Neural progenitor cell (in vitro differentiated cells): ENCODE measurements at regions not wholly inside any gene's neighbourhood (a gene's known extent, or its start where the extent isn't known, plus 50 kb on each side); places are given as distances from the start of the nearest gene placed in this dataset.
A peak's percentile ranks its signal among the peaks of the same experiment; 100 is the strongest.

Experiments
- DNase-seq: peaks from one replicate; pipeline ENCODE4 v3.0.0-alpha.2; 2016; ENCODE audit warnings: low spot score
- H2AFZ ChIP-seq: fragments of 200-600 bp; sonication (generic); replicated peaks from 2 replicates; pipeline ENCODE4 v1.6.1; 2016; ENCODE audit warnings: antibody characterized with exemption
- H3F3A ChIP-seq: fragments of 200-600 bp; sonication (generic); 2 replicates; pipeline ENCODE4 v1.6.1; 2016; ENCODE audit warnings: antibody characterized with exemption, low read depth
- H3K27ac ChIP-seq: fragments of 200-600 bp; sonication (generic); 2 replicates; pipeline ENCODE4 v1.5.1; 2016; ENCODE audit warnings: mild to moderate bottlenecking
- H3K27me3 ChIP-seq: fragments of 200-600 bp; sonication (generic); 2 replicates; pipeline ENCODE4 v1.6.1; 2016; ENCODE audit warnings: mild to moderate bottlenecking, moderate library complexity
- H3K36me3 ChIP-seq: fragments of 200-600 bp; sonication (generic); 2 replicates; pipeline ENCODE4 v1.5.1; 2016
- H3K4me1 ChIP-seq: fragments of 200-600 bp; sonication (generic); 2 replicates; pipeline ENCODE4 v1.6.1; 2016; ENCODE audit warnings: mixed run types
- H3K4me2 ChIP-seq: fragments of 200-600 bp; sonication (generic); 2 replicates; pipeline ENCODE4 v1.6.1; 2016
- H3K4me3 ChIP-seq: fragments of 200-600 bp; sonication (generic); 2 replicates; pipeline ENCODE4 v1.5.1; 2016
- H3K79me2 ChIP-seq: fragments of 200-600 bp; sonication (generic); 2 replicates; pipeline ENCODE4 v1.6.1; 2016; ENCODE audit warnings: low read depth
- H3K9ac ChIP-seq: fragments of 200-600 bp; sonication (generic); 2 replicates; pipeline ENCODE4 v1.6.1; 2016
- H3K9me3 ChIP-seq: fragments of 200-600 bp; sonication (generic); 2 replicates; pipeline ENCODE4 v1.5.1; 2016; ENCODE audit warnings: low read depth
- H4K20me1 ChIP-seq: fragments of 200-600 bp; sonication (generic); 2 replicates; pipeline ENCODE4 v1.6.1; 2016; ENCODE audit warnings: low read depth
- H3K27ac Mint-ChIP-seq: 3 replicates; pipeline ENCODE4 v1.8.0; 2021; ENCODE audit warnings: mixed read lengths
- H3K27me3 Mint-ChIP-seq: 2 replicates; pipeline ENCODE4 v1.8.0; 2022; ENCODE audit warnings: low read depth, mild to moderate bottlenecking, inconsistent platforms, moderate library complexity, mixed read lengths; ENCODE audit not compliant: insufficient read depth
- H3K36me3 Mint-ChIP-seq: 3 replicates; pipeline ENCODE4 v1.8.0; 2021; ENCODE audit warnings: mixed read lengths
- H3K4me1 Mint-ChIP-seq: 3 replicates; pipeline ENCODE4 v1.8.0; 2021; ENCODE audit warnings: mixed read lengths
- H3K4me3 Mint-ChIP-seq: 3 replicates; pipeline ENCODE4 v1.8.0; 2021; ENCODE audit warnings: mild to moderate bottlenecking, moderate library complexity, mixed read lengths
- H3K9me3 Mint-ChIP-seq: 3 replicates; pipeline ENCODE4 v1.8.0; 2020; ENCODE audit warnings: mixed read lengths
- CTCF ChIP-seq: fragments of 200-600 bp; sonication (generic); IDR thresholded peaks from 2 replicates; pipeline ENCODE4 v1.5.1; 2017; ENCODE audit warnings: antibody characterized with exemption, mild to moderate bottlenecking
- EZH2 ChIP-seq: fragments of 200-600 bp; sonication (generic); IDR thresholded peaks from 2 replicates; pipeline ENCODE4 v1.6.1; 2017; ENCODE audit warnings: antibody characterized with exemption, mild to moderate bottlenecking, moderate library complexity
- EZH2phosphoT487 ChIP-seq: fragments of 200-600 bp; sonication (generic); IDR thresholded peaks from 2 replicates; pipeline ENCODE4 v1.6.1; 2017; ENCODE audit warnings: antibody characterized with exemption

GRCh38 chr22:27111796-27112672 lies 454.6 kb downstream of the MIAT start:
- no peak overlapping the region for H3K4me2 ChIP-seq
- no peak for DNase-seq
- H3K9me3 Mint-ChIP-seq = no peaks in the 10 kb centered on the region
- no peaks in the 10 kb centered on the region for H3K36me3 Mint-ChIP-seq
- H3K4me3 Mint-ChIP-seq = no peak overlapping the region
- H3K36me3 ChIP-seq = no peaks in the 10 kb centered on the region
- TF ChIP-seq CTCF (no peak), EZH2 (no peak), EZH2phosphoT487 (no peak)
- H4K20me1 ChIP-seq = no peaks in the 10 kb centered on the region
- H3K9me3 ChIP-seq = no peaks in the 10 kb centered on the region
- H3F3A ChIP-seq = no peaks in the 10 kb centered on the region
- H3K4me3 ChIP-seq = no peak overlapping the region
- no peak overlapping the region for H3K9ac ChIP-seq
- no peak overlapping the region for H3K27ac ChIP-seq
- H3K27me3 ChIP-seq = no peaks in the 10 kb centered on the region
- no peaks in the 10 kb centered on the region for H3K79me2 ChIP-seq
- peaks cover 10% of the 10 kb centered on the region for H3K4me1 ChIP-seq
- H2AFZ ChIP-seq = no peak overlapping the region
- peak overlapping the region; percentile 5 for H3K27ac Mint-ChIP-seq
- H3K4me1 Mint-ChIP-seq = peaks cover 49% of the 10 kb centered on the region
- H3K27me3 Mint-ChIP-seq = peaks cover 2% of the 10 kb centered on the region

- H4K20me1 ChIP-seq = no peaks in the 10 kb centered on the region
- no peaks in the 10 kb centered on the region for H3F3A ChIP-seq
- DNase-seq = no peak
- H2AFZ ChIP-seq = no peak overlapping the region
- H3K9ac ChIP-seq = no peak overlapping the region
- Mint-ChIP-seq H3K27ac (no peak overlapping the region), H3K4me3 (no peak overlapping the region), H3K36me3 (no peaks in the 10 kb centered on the region), H3K9me3 (no peaks in the 10 kb centered on the region), H3K27me3 (peaks cover 2% of the 10 kb centered on the region), H3K4me1 (peaks cover 42% of the 10 kb centered on the region)
- H3K36me3 ChIP-seq = no peaks in the 10 kb centered on the region
- no peaks in the 10 kb centered on the region for H3K9me3 ChIP-seq
- no peak overlapping the region for H3K4me3 ChIP-seq
- H3K27me3 ChIP-seq = no peaks in the 10 kb centered on the region
- no peak overlapping the region for H3K27ac ChIP-seq
- no peak for TF ChIP-seq EZH2phosphoT487
- no peak for TF ChIP-seq EZH2
- TF ChIP-seq CTCF = no peak
- no peaks in the 10 kb centered on the region for H3K79me2 ChIP-seq
- H3K4me1 ChIP-seq = peaks cover 10% of the 10 kb centered on the region
- no peak overlapping the region for H3K4me2 ChIP-seq
Observed at GRCh38 chr22:27113211-27113635, 455.8 kb downstream of the MIAT start.

DNA sequence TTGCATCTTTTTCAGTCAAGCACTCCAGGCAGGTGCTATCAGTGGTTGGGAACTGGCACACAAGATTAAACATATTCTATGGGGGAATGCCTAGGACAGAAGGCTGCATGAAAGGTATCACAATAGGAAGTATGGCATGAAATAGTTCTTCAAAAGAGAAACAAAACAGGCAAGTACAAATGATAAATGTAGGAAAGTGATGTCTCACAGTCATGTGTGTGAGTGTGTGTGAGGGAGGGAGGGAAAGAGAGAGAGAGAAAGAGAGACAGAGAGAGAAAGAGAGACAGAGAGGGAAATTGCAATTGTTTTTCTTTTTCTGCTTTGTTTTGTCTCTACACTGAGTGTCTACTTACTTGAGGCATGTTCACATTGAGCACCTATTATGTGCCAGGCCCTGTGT lies 456.3 kb downstream of the MIAT start:
- H3K4me3 Mint-ChIP-seq = no peak overlapping the region
- H2AFZ ChIP-seq = no peak overlapping the region
- no peaks in the 10 kb centered on the region for H3K9me3 ChIP-seq
- no peaks in the 10 kb centered on the region for H3K36me3 ChIP-seq
- H4K20me1 ChIP-seq = no peaks in the 10 kb centered on the region
- no peak overlapping the region for H3K4me2 ChIP-seq
- no peak overlapping the region for H3K27ac Mint-ChIP-seq
- no peaks in the 10 kb centered on the region for H3K27me3 ChIP-seq
- peaks cover 38% of the 10 kb centered on the region for H3K4me1 Mint-ChIP-seq
- H3F3A ChIP-seq = no peaks in the 10 kb centered on the region
- no peak for TF ChIP-seq EZH2
- no peak for TF ChIP-seq CTCF
- no peak for TF ChIP-seq EZH2phosphoT487
- no peak for DNase-seq
- no peak overlapping the region for H3K9ac ChIP-seq
- H3K79me2 ChIP-seq = no peaks in the 10 kb centered on the region
- H3K4me3 ChIP-seq = no peak overlapping the region
- H3K9me3 Mint-ChIP-seq = no peaks in the 10 kb centered on the region
- H3K27ac ChIP-seq = no peak overlapping the region
- peaks cover 10% of the 10 kb centered on the region for H3K4me1 ChIP-seq
- H3K27me3 Mint-ChIP-seq = peaks cover 2% of the 10 kb centered on the region
- H3K36me3 Mint-ChIP-seq = no peaks in the 10 kb centered on the region
